GM12865 (cell line): ENCODE measurements at regions not wholly inside any gene's neighbourhood (a gene's known extent, or its start where the extent isn't known, plus 50 kb on each side); places are given as distances from the start of the nearest gene placed in this dataset.

Source experiments
- DNase-seq: peaks from one replicate; pipeline ENCODE4 v3.0.0; 2010; ENCODE audit warnings: low read depth
- H3K4me3 ChIP-seq: 2 replicates; pipeline ENCODE4 v1.5.1; 2011; ENCODE audit warnings: mild to moderate bottlenecking, low read depth, low read length, control low read depth
- CTCF ChIP-seq: IDR thresholded peaks from 2 replicates; pipeline ENCODE4 v1.5.1; 2011; ENCODE audit warnings: low read length, control low read depth, low read depth, inconsistent platforms; ENCODE audit not compliant: insufficient read depth; ENCODE audit errors: missing control alignments

- no peak for DNase-seq
- no peak for TF ChIP-seq CTCF
- no peak overlapping the region for H3K4me3 ChIP-seq
These were observed 371.7 kb upstream of the CELF4 start for GRCh38 chr18:37937287-37937686.

GRCh38 chr18:37935086-37935485 lies 369.5 kb upstream of the CELF4 start:
- no peak for TF ChIP-seq CTCF
- no peak for DNase-seq
- H3K4me3 ChIP-seq = no peak overlapping the region

GRCh38 chr18:37930640-37931039 lies 365.0 kb upstream of the CELF4 start:
- no peak for TF ChIP-seq CTCF
- H3K4me3 ChIP-seq = no peak overlapping the region
- DNase-seq = no peak

GRCh38 chr18:37922162-37922561 lies 356.6 kb upstream of the CELF4 start:
- no peak for DNase-seq
- TF ChIP-seq CTCF = no peak
- H3K4me3 ChIP-seq = no peak overlapping the region

- H3K4me3 ChIP-seq = no peak overlapping the region
- no peak for DNase-seq
- TF ChIP-seq CTCF = no peak
These were observed 355.3 kb upstream of the CELF4 start for GRCh38 chr18:37920865-37921264.

GRCh38 chr18:37913051-37913450 lies 347.5 kb upstream of the CELF4 start:
- no peak for DNase-seq
- no peak for TF ChIP-seq CTCF
- no peak overlapping the region for H3K4me3 ChIP-seq

GRCh38 chr18:37902344-37902743 lies 336.7 kb upstream of the CELF4 start:
- TF ChIP-seq CTCF = no peak
- H3K4me3 ChIP-seq = no peak overlapping the region
- no peak for DNase-seq
